Thoracic aorta (tissue), 2 donors: ENCODE measurements at regions not wholly inside any gene's neighbourhood (a gene's known extent, or its start where the extent isn't known, plus 50 kb on each side); places are given as distances from the start of the nearest gene placed in this dataset.

Experiments used
- ATAC-seq: fragments of 150-250 bp; one replicate; pipeline ENCODE4 v1.8.0; 2017; ENCODE audit warnings: low read depth; ENCODE audit not compliant: insufficient number of reproducible peaks, low FRiP score
- DNase-seq: peaks from one replicate; pipeline ENCODE4 v3.0.0-alpha.2; 2020; ENCODE audit warnings: low spot score
- H3K27ac ChIP-seq, 2 donors: fragments of 200-600 bp; sonication (generic); 1 replicate in 1 of 2; 2 replicates in 1 of 2; pipeline ENCODE4 v1.5.1; 2016; ENCODE audit warnings: mild to moderate bottlenecking in 2 of 2, moderate library complexity in 2 of 2
- H3K27me3 ChIP-seq: fragments of 200-600 bp; sonication (generic); replicated peaks from 2 replicates; pipeline ENCODE4 v1.6.0; 2016; ENCODE audit warnings: mild to moderate bottlenecking; ENCODE audit not compliant: insufficient read depth
- H3K36me3 ChIP-seq: fragments of 200-600 bp; sonication (generic); one replicate; pipeline ENCODE4 v1.5.1; 2016
- H3K4me1 ChIP-seq, 2 donors: fragments of 200-600 bp; sonication (generic); 1 replicate in 1 of 2; 2 replicates in 1 of 2; pipeline versions ENCODE4 v1.5.1 to v1.6.0; 2016; ENCODE audit warnings: low read depth in 2 of 2, mild to moderate bottlenecking in 1 of 2; ENCODE audit not compliant: control insufficient read depth in 1 of 2
- H3K4me3 ChIP-seq: fragments of 200-600 bp; sonication (generic); 2 replicates; pipeline ENCODE4 v1.5.1; 2016; ENCODE audit warnings: mild to moderate bottlenecking
- H3K9me3 ChIP-seq: fragments of 200-600 bp; sonication (generic); 2 replicates; pipeline ENCODE4 v1.5.1; 2016
- TF ChIP-seq, protein P1 (sequence below): fragments of 200-600 bp; sonication (generic); IDR thresholded peaks from one replicate; pipeline ENCODE4 v1.5.1; 2019; ENCODE audit warnings: antibody characterized with exemption

DNA sequence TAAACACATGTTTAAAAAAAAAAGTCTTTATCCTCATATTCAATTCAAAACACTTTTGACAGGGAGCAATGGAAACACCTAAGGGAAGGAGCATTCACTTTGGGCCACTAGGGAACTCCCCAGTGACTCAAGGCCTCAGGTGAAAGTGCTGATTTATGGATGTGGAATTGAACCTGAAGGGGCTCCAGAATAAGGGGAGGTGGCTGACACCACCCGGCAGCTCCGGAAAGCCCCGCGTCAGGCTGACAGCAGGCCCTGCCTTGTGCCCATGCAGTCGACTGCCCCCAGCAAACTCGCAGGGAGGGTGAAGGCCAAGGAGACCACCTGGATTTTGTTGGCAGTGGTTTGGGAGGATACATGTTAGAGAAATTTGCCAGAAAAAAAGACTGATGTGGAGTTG lies 275.3 kb upstream of the NCKAP5 start:
- TF ChIP-seq, protein P1, sequence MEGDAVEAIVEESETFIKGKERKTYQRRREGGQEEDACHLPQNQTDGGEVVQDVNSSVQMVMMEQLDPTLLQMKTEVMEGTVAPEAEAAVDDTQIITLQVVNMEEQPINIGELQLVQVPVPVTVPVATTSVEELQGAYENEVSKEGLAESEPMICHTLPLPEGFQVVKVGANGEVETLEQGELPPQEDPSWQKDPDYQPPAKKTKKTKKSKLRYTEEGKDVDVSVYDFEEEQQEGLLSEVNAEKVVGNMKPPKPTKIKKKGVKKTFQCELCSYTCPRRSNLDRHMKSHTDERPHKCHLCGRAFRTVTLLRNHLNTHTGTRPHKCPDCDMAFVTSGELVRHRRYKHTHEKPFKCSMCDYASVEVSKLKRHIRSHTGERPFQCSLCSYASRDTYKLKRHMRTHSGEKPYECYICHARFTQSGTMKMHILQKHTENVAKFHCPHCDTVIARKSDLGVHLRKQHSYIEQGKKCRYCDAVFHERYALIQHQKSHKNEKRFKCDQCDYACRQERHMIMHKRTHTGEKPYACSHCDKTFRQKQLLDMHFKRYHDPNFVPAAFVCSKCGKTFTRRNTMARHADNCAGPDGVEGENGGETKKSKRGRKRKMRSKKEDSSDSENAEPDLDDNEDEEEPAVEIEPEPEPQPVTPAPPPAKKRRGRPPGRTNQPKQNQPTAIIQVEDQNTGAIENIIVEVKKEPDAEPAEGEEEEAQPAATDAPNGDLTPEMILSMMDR = no peak
- no peaks in the 10 kb centered on the region for H3K27me3 ChIP-seq
- H3K4me3 ChIP-seq = no peak overlapping the region
- H3K4me1 ChIP-seq = no peaks in the 10 kb centered on the region
- H3K36me3 ChIP-seq = no peaks in the 10 kb centered on the region
- no peak overlapping the region for H3K27ac ChIP-seq
- no peak for ATAC-seq
- H3K9me3 ChIP-seq = no peaks in the 10 kb centered on the region
- DNase-seq = no peak

DNA sequence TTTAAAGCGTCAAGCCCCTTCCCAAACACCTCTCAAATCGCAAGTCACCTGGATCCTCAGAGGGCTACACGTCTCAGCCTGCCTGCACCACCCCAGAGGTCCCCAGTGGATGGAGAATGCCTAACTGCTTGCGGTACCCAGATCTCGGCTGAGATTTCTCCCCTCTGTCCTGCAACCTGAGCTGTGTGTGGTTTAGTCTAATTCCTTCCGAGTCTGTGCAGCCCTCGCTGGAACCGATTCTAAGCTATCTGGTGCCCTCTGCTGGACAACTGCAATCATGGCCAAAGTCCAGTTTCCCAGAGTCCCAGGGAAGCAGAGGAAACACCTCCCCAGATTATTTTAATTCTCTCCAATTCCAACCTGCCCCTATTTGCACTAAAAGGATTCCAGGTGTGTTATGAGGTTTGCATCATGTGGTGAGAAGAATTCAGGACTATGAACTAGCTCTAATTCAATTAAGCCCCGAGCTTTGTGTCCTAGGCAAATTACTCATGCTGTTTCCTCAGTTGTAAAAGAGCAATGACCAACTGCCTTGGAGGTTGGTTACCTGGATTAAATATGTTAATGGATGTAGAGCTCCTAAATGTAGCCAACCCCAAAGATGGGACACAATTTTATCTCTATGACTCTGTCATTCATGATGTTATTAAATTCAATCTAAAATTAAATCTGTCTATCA lies 276.1 kb upstream of the NCKAP5 start:
- TF ChIP-seq, protein P1 = peak; percentile 78
- H3K4me1 ChIP-seq = no peaks in the 10 kb centered on the region
- no peak for DNase-seq
- no peak for ATAC-seq
- H3K27ac ChIP-seq = no peak overlapping the region
- H3K4me3 ChIP-seq = no peak overlapping the region
- H3K9me3 ChIP-seq = no peaks in the 10 kb centered on the region
- H3K36me3 ChIP-seq = no peaks in the 10 kb centered on the region
- H3K27me3 ChIP-seq = no peaks in the 10 kb centered on the region

DNA sequence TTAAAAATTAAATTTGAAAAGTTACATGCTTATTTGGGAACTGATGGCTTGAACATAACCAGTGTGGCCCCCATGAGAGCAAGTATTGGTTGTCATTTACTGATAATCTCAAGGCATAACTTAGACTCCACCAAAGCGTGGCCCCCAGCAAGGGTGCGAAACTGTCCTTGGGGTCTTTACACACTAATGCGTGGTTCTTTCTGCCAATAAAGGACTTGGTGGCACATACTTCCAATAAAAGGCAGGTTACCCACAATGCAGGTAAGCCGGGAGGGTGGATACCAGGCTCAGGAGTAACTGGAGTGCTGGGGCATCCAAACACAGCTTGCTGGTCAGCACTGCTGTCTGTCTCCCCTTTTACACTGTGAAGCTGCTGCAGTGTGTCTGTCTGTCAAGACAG lies 278.2 kb upstream of the NCKAP5 start:
- Histone ChIP-seq H3K4me1 (no peaks in the 10 kb centered on the region), H3K4me3 (no peak overlapping the region), H3K9me3 (no peaks in the 10 kb centered on the region), H3K36me3 (no peaks in the 10 kb centered on the region), H3K27me3 (no peaks in the 10 kb centered on the region), H3K27ac (no peak overlapping the region)
- TF ChIP-seq, protein P1 = no peak
- DNase-seq (no peak), ATAC-seq (no peak)

DNA sequence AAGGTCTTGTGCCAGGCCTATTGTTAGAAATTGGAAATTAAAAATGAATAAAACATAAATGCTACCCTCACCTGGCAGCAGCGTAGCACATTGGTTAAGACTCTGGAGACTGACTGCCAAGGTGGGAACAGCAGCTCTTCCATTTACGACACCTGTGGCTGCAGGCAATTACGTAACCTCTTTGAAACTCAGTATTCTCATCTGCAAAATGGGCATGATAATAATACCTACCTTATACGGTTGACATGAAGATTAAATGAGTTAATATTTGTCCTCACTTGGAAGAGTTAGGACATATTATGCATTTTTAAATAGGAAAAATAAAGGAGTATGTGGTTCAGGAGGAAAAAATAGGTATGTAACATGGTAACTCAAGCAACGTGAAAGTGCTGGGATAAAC lies 279.3 kb upstream of the NCKAP5 start:
- Histone ChIP-seq H3K9me3 (no peaks in the 10 kb centered on the region), H3K27ac (no peak overlapping the region), H3K27me3 (no peaks in the 10 kb centered on the region), H3K4me3 (no peak overlapping the region), H3K4me1 (no peaks in the 10 kb centered on the region), H3K36me3 (no peaks in the 10 kb centered on the region)
- ATAC-seq (no peak), DNase-seq (no peak)
- TF ChIP-seq, protein P1 = no peak

DNA sequence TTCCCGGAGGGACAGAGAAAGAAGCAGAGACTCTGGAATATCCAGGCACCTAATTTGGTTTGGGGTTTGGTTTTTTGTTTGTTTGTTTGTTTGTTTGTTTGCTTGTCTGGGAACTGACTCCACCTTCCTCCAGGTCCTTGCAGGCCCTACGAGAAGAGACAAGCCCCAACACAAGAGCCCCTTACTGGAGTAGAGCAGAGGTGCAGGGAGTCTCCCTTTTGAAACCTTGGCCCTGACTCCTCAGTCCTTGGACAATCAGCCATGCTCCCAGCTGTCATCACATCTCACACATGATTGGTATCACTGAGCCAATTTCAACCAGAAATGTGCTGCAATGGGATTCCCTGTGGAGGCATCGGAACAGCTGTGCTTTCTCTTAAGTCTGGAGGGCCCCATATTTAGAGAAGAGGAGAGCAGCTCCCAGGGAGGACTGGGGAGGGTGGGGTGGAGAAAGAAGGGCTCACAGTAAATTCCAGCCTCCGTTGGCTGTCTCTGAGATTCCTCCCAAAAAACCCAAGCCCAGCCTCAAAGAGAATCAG lies 279.9 kb upstream of the NCKAP5 start:
- Histone ChIP-seq H3K9me3 (no peaks in the 10 kb centered on the region), H3K27ac (no peak overlapping the region), H3K36me3 (no peaks in the 10 kb centered on the region), H3K4me3 (no peak overlapping the region), H3K4me1 (no peaks in the 10 kb centered on the region), H3K27me3 (no peaks in the 10 kb centered on the region)
- TF ChIP-seq, protein P1 = no peak
- ATAC-seq (no peak), DNase-seq (no peak)
